GM19328 (cell line): ENCODE measurements at regions not wholly inside any gene's neighbourhood (a gene's known extent, or its start where the extent isn't known, plus 50 kb on each side); places are given as distances from the start of the nearest gene placed in this dataset.
"Not testable (repeated sequence)": the region's sequence is repeated elsewhere in the genome, so short reads cannot be mapped to it uniquely, and the experiment has no call there.

Experiments
- ATAC-seq: cut with Tn5 transposase; IDR thresholded peaks from one replicate; pipeline ENCODE4 v1.9.1; 2021; ENCODE audit warnings: mild to moderate bottlenecking, moderate library complexity; ENCODE audit not compliant: unreplicated experiment

GRCh38 chr6:9236443-9236842 lies 801.1 kb upstream of the SLC35B3 start:
- ATAC-seq, result no peak

GRCh38 chr6:9233686-9234085 lies 798.3 kb upstream of the SLC35B3 start:
- no peak for ATAC-seq

GRCh38 chr6:9233226-9233625 lies 797.9 kb upstream of the SLC35B3 start:
- ATAC-seq, result no peak

- ATAC-seq, result no peak
Measured at GRCh38 chr6:9225441-9225871, 790.1 kb upstream of the SLC35B3 start.

GRCh38 chr6:9224539-9224938 lies 789.2 kb upstream of the SLC35B3 start:
- no peak for ATAC-seq

GRCh38 chr6:9213717-9214116 lies 778.4 kb upstream of the SLC35B3 start:
- not testable (repeated sequence) for ATAC-seq

GRCh38 chr6:9208966-9209365 lies 773.6 kb upstream of the SLC35B3 start:
- ATAC-seq, result no peak

- ATAC-seq, result no peak
Measured at GRCh38 chr6:9205645-9206044, 770.3 kb upstream of the SLC35B3 start.

- no peak for ATAC-seq
Measured at GRCh38 chr6:9204171-9204570, 768.8 kb upstream of the SLC35B3 start.

GRCh38 chr6:9200712-9201111 lies 765.4 kb upstream of the SLC35B3 start:
- no peak for ATAC-seq

GRCh38 chr6:9197726-9198125 lies 762.4 kb upstream of the SLC35B3 start:
- no peak for ATAC-seq

GRCh38 chr6:9195322-9195721 lies 760.0 kb upstream of the SLC35B3 start:
- ATAC-seq, result no peak

- ATAC-seq, result no peak
Measured at GRCh38 chr6:9192405-9192909, 757.1 kb upstream of the SLC35B3 start.

GRCh38 chr6:9186148-9186547 lies 750.8 kb upstream of the SLC35B3 start:
- ATAC-seq, result no peak

GRCh38 chr6:9178071-9178470 lies 742.7 kb upstream of the SLC35B3 start:
- no peak for ATAC-seq

- no peak for ATAC-seq
Measured at GRCh38 chr6:9173229-9173628, 737.9 kb upstream of the SLC35B3 start.

GRCh38 chr6:9172096-9172495 lies 736.8 kb upstream of the SLC35B3 start:
- no peak for ATAC-seq

GRCh38 chr6:9168669-9169068 lies 733.3 kb upstream of the SLC35B3 start:
- ATAC-seq, result no peak

- no peak for ATAC-seq
Measured at GRCh38 chr6:9161731-9162130, 726.4 kb upstream of the SLC35B3 start.

GRCh38 chr6:9159051-9159450 lies 723.7 kb upstream of the SLC35B3 start:
- no peak for ATAC-seq

GRCh38 chr6:9155836-9156235 lies 720.5 kb upstream of the SLC35B3 start:
- no peak for ATAC-seq

- no peak for ATAC-seq
Measured at GRCh38 chr6:9143140-9143539, 707.8 kb upstream of the SLC35B3 start.

GRCh38 chr6:9140951-9141460 lies 705.7 kb upstream of the SLC35B3 start:
- ATAC-seq, result no peak
